T-cell (primary cell): ENCODE measurements at regions not wholly inside any gene's neighbourhood (a gene's known extent, or its start where the extent isn't known, plus 50 kb on each side); places are given as distances from the start of the nearest gene placed in this dataset.

Experiments used
- ATAC-seq, 4 experiments: fragments of 200-7000 bp in 3 of 4; fragments of 150-1000 bp in 1 of 4; cut with Tn5 transposase; replicated peaks in 1 of 4; 1 replicate in 3 of 4; 2 replicates in 1 of 4; pipeline ENCODE4 v1.10.0; 2021; ENCODE audit warnings: moderate library complexity in 3 of 4, mild to moderate bottlenecking in 2 of 4, moderate number of reproducible peaks in 1 of 4
- CTCF ChIA-PET, 2 donors: fragments of 300-600 bp; sonication (Branson Sonifier 250); formaldehyde crosslinking; loops; one replicate each; lab custom pipeline; 2022; ENCODE audit warnings: antibody characterized with exemption in 2 of 2; lab: Charles Lee
- POLR2A ChIA-PET, 2 donors: fragments of 300-600 bp; sonication (Branson Sonifier 250); formaldehyde crosslinking; loops; one replicate each; lab custom pipeline; 2022; ENCODE audit warnings: antibody characterized with exemption in 2 of 2; lab: Charles Lee
- DNase-seq, 35 experiments: peaks; one replicate each; pipeline versions ENCODE4 v3.0.0 to v3.0.0-alpha.2; 2013 to 2023
- H3K27ac ChIP-seq: one replicate; pipeline ENCODE4 v1.5.1; 2013; ENCODE audit warnings: low read length
- H3K27me3 ChIP-seq, 2 experiments: replicated peaks in 1 of 2; 1 replicate in 1 of 2; 2 replicates in 1 of 2; pipeline versions ENCODE4 v1.6.1 to v1.7.0; 2013; ENCODE audit warnings: low read length in 1 of 2, mixed read lengths in 1 of 2; ENCODE audit not compliant: control insufficient read depth in 2 of 2, insufficient read depth in 2 of 2; ENCODE audit errors: extremely low read depth in 1 of 2
- H3K36me3 ChIP-seq, 2 donors: 1 replicate in 1 of 2; 2 replicates in 1 of 2; pipeline versions ENCODE4 v1.6.1 to v1.7.0; 2013; ENCODE audit warnings: low read length in 1 of 2; ENCODE audit not compliant: control insufficient read depth in 2 of 2, insufficient read depth in 1 of 2; ENCODE audit errors: extremely low read depth in 1 of 2
- H3K4me1 ChIP-seq, 2 experiments: 1 replicate in 1 of 2; 2 replicates in 1 of 2; pipeline versions ENCODE4 v1.6.1 to v1.7.0; 2013; ENCODE audit warnings: low read length in 2 of 2, mixed read lengths in 1 of 2; ENCODE audit not compliant: insufficient read depth in 2 of 2, control insufficient read depth in 1 of 2; ENCODE audit errors: extremely low read depth in 1 of 2
- H3K4me3 ChIP-seq, 2 donors: 1 replicate in 1 of 2; 2 replicates in 1 of 2; pipeline versions ENCODE4 v1.5.1 to v1.7.0; 2013; ENCODE audit warnings: mild to moderate bottlenecking in 2 of 2, low read length in 1 of 2, moderate library complexity in 1 of 2; ENCODE audit not compliant: control insufficient read depth in 1 of 2; ENCODE audit errors: extremely low read depth in 1 of 2
- H3K9me3 ChIP-seq: 2 replicates; pipeline ENCODE4 v1.7.0; 2013
- H3K27ac Mint-ChIP-seq, 2 donors: one replicate each; pipeline ENCODE4 v1.8.0; 2020 to 2021; ENCODE audit warnings: mild to moderate bottlenecking in 2 of 2, mixed read lengths in 2 of 2
- H3K27me3 Mint-ChIP-seq, 2 donors: one replicate each; pipeline ENCODE4 v1.8.0; 2021 to 2022; ENCODE audit warnings: mixed read lengths in 2 of 2
- H3K36me3 Mint-ChIP-seq: one replicate; pipeline ENCODE4 v1.8.0; 2021; ENCODE audit warnings: mixed read lengths
- H3K4me1 Mint-ChIP-seq, 3 donors: one replicate each; pipeline ENCODE4 v1.8.0; 2020 to 2022; ENCODE audit warnings: mixed read lengths in 3 of 3, mild to moderate bottlenecking in 1 of 3
- H3K4me3 Mint-ChIP-seq, 3 donors: one replicate each; pipeline ENCODE4 v1.8.0; 2020 to 2022; ENCODE audit warnings: mild to moderate bottlenecking in 3 of 3, mixed read lengths in 3 of 3, moderate library complexity in 3 of 3
- H3K9me3 Mint-ChIP-seq, 3 donors: one replicate each; pipeline ENCODE4 v1.8.0; 2020 to 2022; ENCODE audit warnings: mixed read lengths in 3 of 3
- WGBS: methylation state at CpG from one replicate; pipeline ENCODE4 v1.1.5; 2013; ENCODE audit warnings: missing lambda C conversion rate; ENCODE audit not compliant: insufficient coverage; 5-methylcytosine and 5-hydroxymethylcytosine counted together

DNA sequence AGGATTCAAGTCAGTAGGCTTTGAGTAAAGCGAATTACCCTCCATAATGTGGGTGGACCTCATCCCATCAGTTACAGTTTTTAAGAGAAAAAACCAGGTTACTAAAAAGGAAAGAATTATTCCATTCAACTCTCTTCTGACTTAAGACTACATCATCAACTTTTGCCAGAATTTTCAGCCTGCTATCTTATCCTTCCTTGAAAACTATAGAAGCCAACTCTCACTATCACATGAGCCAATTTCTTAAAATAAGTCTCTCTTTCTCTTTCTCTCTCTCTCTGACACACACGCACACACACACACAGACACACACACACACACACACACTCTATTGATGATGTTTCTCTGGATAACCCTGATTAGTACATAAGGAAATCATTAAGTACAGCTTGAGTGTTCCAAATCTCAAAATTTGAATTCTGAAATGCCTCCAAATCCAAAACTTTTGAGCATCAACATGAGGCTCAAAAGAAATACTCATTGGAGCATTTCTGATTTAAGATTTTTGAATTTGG is 217.0 kb upstream of the PRR20A start:
- Histone ChIP-seq H3K36me3 (no peaks in the 10 kb centered on the region), H3K4me3 (no peak overlapping the region), H3K9me3 (peaks cover 2% of the 10 kb centered on the region), H3K27ac (no peak overlapping the region), H3K4me1 (no peaks in the 10 kb centered on the region), H3K27me3 (no peaks in the 10 kb centered on the region)
- peaks cover 14 to 16% (median 14%) of the 10 kb centered on the region in 3 donors for H3K9me3 Mint-ChIP-seq
- ChIA-PET CTCF (no interaction called here), POLR2A (no interaction called here)
- no peaks in the 10 kb centered on the region for H3K36me3 Mint-ChIP-seq
- H3K4me3 Mint-ChIP-seq = no peak overlapping the region
- no peak overlapping the region for H3K27ac Mint-ChIP-seq
- no peaks in the 10 kb centered on the region for H3K4me1 Mint-ChIP-seq
- no peak for DNase-seq
- H3K27me3 Mint-ChIP-seq = no peaks in the 10 kb centered on the region
- no peak for ATAC-seq
- no CpG with 5 or more reads among the region's 2 CpGs for WGBS

DNA sequence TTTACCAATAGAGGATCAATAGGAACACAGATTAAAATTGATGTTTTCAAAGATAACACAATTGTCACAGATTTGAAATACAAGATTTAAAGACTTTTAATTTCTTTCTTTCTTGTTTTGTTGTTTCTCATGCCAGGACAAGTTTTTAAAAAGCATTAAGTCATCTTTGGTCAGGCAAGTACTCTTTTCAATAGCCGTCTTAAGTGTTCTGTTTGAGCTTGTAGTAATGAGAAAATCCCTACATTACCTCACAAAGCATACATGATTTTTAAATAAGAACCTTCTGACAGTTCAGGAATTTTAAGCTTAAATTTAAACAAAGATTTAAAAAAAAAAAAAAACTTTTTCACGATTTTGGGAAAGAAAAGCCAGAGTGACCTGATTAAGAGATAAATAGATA is 216.3 kb upstream of the PRR20A start:
- WGBS = no CpG with 5 or more reads among the region's 2 CpGs
- H3K9me3 Mint-ChIP-seq = peaks cover 16 to 19% (median 16%) of the 10 kb centered on the region in 3 donors
- H3K4me3 Mint-ChIP-seq = no peak overlapping the region
- Histone ChIP-seq H3K27me3 (no peaks in the 10 kb centered on the region), H3K9me3 (peaks cover 2% of the 10 kb centered on the region), H3K36me3 (no peaks in the 10 kb centered on the region), H3K4me1 (no peaks in the 10 kb centered on the region), H3K27ac (no peak overlapping the region), H3K4me3 (no peak overlapping the region)
- ChIA-PET POLR2A (no interaction called here), CTCF (no interaction called here)
- DNase-seq (no peak), ATAC-seq (no peak)
- H3K4me1 Mint-ChIP-seq = no peaks in the 10 kb centered on the region
- H3K36me3 Mint-ChIP-seq = no peaks in the 10 kb centered on the region
- H3K27me3 Mint-ChIP-seq = no peaks in the 10 kb centered on the region
- H3K27ac Mint-ChIP-seq = no peak overlapping the region

- WGBS = no CpG with 5 or more reads among the region's 1 CpG
- CTCF ChIA-PET = interaction anchor here in 1 of 2 donors (0.5 kb wide), 1 partner anchor 25 kb away, joined by 3 read pairs; no protein-coding TSS in a partner anchor
Measured at GRCh38 chr13:56932104-56932503, 208.6 kb upstream of the PRR20A start.

GRCh38 chr13:56953965-56954364 is 186.8 kb upstream of the PRR20A start:
- Histone ChIP-seq H3K27me3 (no peaks in the 10 kb centered on the region), H3K27ac (no peak overlapping the region), H3K4me3 (no peak overlapping the region), H3K4me1 (no peaks in the 10 kb centered on the region), H3K9me3 (peaks cover 4% of the 10 kb centered on the region), H3K36me3 (no peaks in the 10 kb centered on the region)
- Mint-ChIP-seq H3K9me3 (peaks cover 0 to 6% (median 0%) of the 10 kb centered on the region in 3 donors), H3K27me3 (no peaks in the 10 kb centered on the region), H3K27ac (no peak overlapping the region), H3K4me1 (no peaks in the 10 kb centered on the region), H3K36me3 (no peaks in the 10 kb centered on the region), H3K4me3 (no peak overlapping the region)
- POLR2A ChIA-PET = no interaction called here
- CTCF ChIA-PET = no interaction called here
- ATAC-seq (no peak), DNase-seq (no peak)

More at GRCh38 chr13:56932104-56932503, 208.6 kb upstream of the PRR20A start:
- Histone ChIP-seq H3K36me3 (no peaks in the 10 kb centered on the region), H3K4me3 (no peak overlapping the region), H3K9me3 (peaks cover 7% of the 10 kb centered on the region), H3K4me1 (no peaks in the 10 kb centered on the region), H3K27me3 (no peaks in the 10 kb centered on the region), H3K27ac (no peak overlapping the region)
- no peak overlapping the region for H3K27ac Mint-ChIP-seq
- H3K9me3 Mint-ChIP-seq = peaks cover 18 to 22% (median 22%) of the 10 kb centered on the region in 3 donors
- no peak overlapping the region for H3K4me3 Mint-ChIP-seq
- DNase-seq (no peak), ATAC-seq (no peak)
- POLR2A ChIA-PET = no interaction called here
- H3K27me3 Mint-ChIP-seq = no peaks in the 10 kb centered on the region
- no peaks in the 10 kb centered on the region for H3K36me3 Mint-ChIP-seq
- no peaks in the 10 kb centered on the region for H3K4me1 Mint-ChIP-seq

DNA sequence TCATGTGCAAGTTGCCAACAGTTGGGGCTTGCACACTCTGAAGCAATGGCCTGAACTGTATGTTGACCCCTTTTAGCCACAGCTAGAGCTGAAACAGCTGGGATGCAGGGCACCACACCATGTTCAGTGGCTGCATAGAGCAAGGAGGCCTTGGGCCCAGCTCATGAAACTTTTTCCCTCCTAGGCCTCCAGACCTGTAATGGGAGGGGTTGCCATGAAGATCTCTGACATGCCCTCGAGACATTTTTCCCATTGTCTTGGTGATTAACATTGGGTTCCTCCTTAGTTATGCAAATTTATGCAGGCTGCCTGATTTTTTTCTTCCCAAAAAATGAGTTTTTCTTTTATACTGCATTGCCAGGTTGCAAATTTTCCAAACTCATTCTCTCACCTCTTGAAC is 165.1 kb upstream of the PRR20A start:
- Mint-ChIP-seq H3K27me3 (no peaks in the 10 kb centered on the region), H3K4me3 (no peak overlapping the region), H3K9me3 (peaks cover 10 to 29% (median 19%) of the 10 kb centered on the region in 3 donors), H3K4me1 (no peaks in the 10 kb centered on the region), H3K27ac (no peak overlapping the region), H3K36me3 (no peaks in the 10 kb centered on the region)
- Histone ChIP-seq H3K36me3 (no peaks in the 10 kb centered on the region), H3K27me3 (no peaks in the 10 kb centered on the region), H3K27ac (no peak overlapping the region), H3K9me3 (peaks cover 2% of the 10 kb centered on the region), H3K4me3 (no peak overlapping the region), H3K4me1 (no peaks in the 10 kb centered on the region)
- CTCF ChIA-PET = no interaction called here
- DNase-seq (no peak), ATAC-seq (no peak)
- POLR2A ChIA-PET = no interaction called here
- WGBS = 50% methylated on average over 1 of the region's 1 CpG

DNA sequence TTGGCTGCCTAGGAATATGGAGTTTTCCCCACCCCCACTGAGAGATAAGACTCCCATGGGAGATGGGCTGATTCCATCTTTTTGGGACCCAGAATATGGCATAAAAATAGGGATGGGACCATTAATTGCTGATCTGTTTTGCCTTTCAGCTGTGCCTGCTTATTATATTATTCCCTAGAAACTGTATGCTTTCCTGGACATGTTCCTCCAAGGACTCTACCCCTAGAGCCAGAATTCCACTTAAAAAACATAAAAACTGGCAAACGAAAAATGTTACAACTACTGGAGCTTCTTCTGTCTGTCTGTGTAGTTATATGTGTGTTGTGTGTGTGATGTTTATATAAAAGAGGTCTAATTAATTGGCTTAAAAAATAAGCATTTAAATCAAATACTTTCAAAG is 159.9 kb upstream of the PRR20A start:
- H3K4me3 Mint-ChIP-seq = no peak overlapping the region
- no peaks in the 10 kb centered on the region for H3K36me3 Mint-ChIP-seq
- H3K27me3 Mint-ChIP-seq = no peaks in the 10 kb centered on the region
- H3K27ac Mint-ChIP-seq = no peak overlapping the region
- WGBS = no CpG with 5 or more reads among the region's 1 CpG
- ATAC-seq (no peak), DNase-seq (no peak)
- no peaks in the 10 kb centered on the region for H3K4me1 Mint-ChIP-seq
- ChIA-PET CTCF (no interaction called here), POLR2A (no interaction called here)
- H3K4me3 ChIP-seq = no peak overlapping the region
- no peaks in the 10 kb centered on the region for H3K27me3 ChIP-seq
- peaks cover 5 to 25% (median 23%) of the 10 kb centered on the region in 3 donors for H3K9me3 Mint-ChIP-seq
- H3K9me3 ChIP-seq = peaks cover 2% of the 10 kb centered on the region
- H3K4me1 ChIP-seq = no peaks in the 10 kb centered on the region
- H3K27ac ChIP-seq = no peak overlapping the region
- no peaks in the 10 kb centered on the region for H3K36me3 ChIP-seq

DNA sequence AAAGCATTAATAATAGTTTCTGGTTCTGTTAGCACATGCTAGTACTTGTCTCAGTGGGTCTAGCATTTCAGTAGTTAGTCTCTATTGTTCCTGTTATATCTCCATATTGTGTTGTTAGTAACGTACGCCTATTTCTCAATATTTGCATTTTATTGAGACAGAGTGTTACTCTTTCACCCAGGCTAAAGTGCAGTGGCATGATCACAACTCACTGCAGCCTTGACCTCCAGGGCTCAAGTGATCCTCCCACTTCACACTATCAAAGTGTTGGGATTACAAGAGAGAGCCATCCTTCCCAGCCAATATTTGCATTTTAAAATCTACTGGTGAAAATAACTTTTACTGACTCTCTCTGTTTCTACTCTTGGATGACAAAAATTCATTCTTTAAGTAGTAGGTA is 154.6 kb upstream of the PRR20A start:
- DNase-seq = no peak
- peaks cover under 1% of the 10 kb centered on the region for H3K9me3 ChIP-seq
- Mint-ChIP-seq H3K9me3 (peaks cover 7 to 16% (median 16%) of the 10 kb centered on the region in 3 donors), H3K4me3 (no peak overlapping the region), H3K36me3 (no peaks in the 10 kb centered on the region), H3K4me1 (no peaks in the 10 kb centered on the region), H3K27me3 (no peaks in the 10 kb centered on the region), H3K27ac (no peak overlapping the region)
- no peaks in the 10 kb centered on the region for H3K27me3 ChIP-seq
- no peaks in the 10 kb centered on the region for H3K4me1 ChIP-seq
- no CpG with 5 or more reads among the region's 2 CpGs for WGBS
- ChIA-PET POLR2A (no interaction called here), CTCF (no interaction called here)
- H3K4me3 ChIP-seq = no peak overlapping the region
- H3K36me3 ChIP-seq = no peaks in the 10 kb centered on the region
- no peak for ATAC-seq
- H3K27ac ChIP-seq = no peak overlapping the region
